ENCODE measurements at regions not wholly inside any gene's neighbourhood (a gene's known extent, or its start where the extent isn't known, plus 50 kb on each side); places are given as distances from the start of the nearest gene placed in this dataset.

DNA sequence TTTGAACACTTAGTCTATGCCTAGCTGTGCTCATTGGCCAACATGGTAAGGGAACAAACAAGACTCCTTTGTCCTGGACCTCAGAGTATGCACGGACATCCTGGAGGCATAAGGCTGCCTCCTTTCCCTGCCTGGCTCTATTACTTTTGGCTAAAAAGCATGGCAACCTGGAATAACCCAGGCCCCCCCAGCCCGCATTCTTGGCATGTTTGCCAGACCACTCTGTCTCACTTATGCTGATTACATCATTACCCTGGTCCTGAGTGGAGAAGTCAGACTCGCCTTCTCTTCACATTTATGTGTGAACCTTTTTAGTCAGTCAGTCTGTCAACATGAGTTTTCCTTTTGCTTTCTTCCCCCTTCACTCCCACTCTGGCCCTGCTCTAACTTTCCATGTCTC, 58.0 kb upstream of the ELK3 start:
- Histone ChIP-seq H3K27me3 (replicated peaks; ENCODE audit: insufficient read depth, low read length) (no peaks in the 10 kb centered on the region), H3K36me3 (replicated peaks; ENCODE audit: insufficient read depth, low read length) (no peaks in the 10 kb centered on the region), H3K9me3 (replicated peaks; ENCODE audit: insufficient read depth, low read length) (no peaks in the 10 kb centered on the region), H3K4me1 (ENCODE audit: low read length) (no peaks in the 10 kb centered on the region), H4K20me1 (ENCODE audit: insufficient read depth, low read length) (no peaks in the 10 kb centered on the region), H3F3A (ENCODE audit: insufficient read depth, low read length) (no peaks in the 10 kb centered on the region), H3K79me2 (ENCODE audit: low read length) (no peaks in the 10 kb centered on the region), H3K4me2 (ENCODE audit: low read depth, low read length) (no peak overlapping the region), H3K27ac (ENCODE audit: low read length) (no peak overlapping the region), H3K9me2 (replicated peaks; ENCODE audit: insufficient read depth, low read length) (no peaks in the 10 kb centered on the region), H2AFZ (ENCODE audit: low read length) (no peak overlapping the region), H3K4me3 (ENCODE audit: low read length) (no peak overlapping the region), H3K9ac (ENCODE audit: low read length) (no peak overlapping the region)
- no peak for DNase-seq
- TF ChIP-seq, protein P1, sequence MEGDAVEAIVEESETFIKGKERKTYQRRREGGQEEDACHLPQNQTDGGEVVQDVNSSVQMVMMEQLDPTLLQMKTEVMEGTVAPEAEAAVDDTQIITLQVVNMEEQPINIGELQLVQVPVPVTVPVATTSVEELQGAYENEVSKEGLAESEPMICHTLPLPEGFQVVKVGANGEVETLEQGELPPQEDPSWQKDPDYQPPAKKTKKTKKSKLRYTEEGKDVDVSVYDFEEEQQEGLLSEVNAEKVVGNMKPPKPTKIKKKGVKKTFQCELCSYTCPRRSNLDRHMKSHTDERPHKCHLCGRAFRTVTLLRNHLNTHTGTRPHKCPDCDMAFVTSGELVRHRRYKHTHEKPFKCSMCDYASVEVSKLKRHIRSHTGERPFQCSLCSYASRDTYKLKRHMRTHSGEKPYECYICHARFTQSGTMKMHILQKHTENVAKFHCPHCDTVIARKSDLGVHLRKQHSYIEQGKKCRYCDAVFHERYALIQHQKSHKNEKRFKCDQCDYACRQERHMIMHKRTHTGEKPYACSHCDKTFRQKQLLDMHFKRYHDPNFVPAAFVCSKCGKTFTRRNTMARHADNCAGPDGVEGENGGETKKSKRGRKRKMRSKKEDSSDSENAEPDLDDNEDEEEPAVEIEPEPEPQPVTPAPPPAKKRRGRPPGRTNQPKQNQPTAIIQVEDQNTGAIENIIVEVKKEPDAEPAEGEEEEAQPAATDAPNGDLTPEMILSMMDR (IDR thresholded peaks at IDR 0.05; ENCODE audit: low read length) = no peak
- TF ChIP-seq EZH2 (optimal IDR thresholded peaks at IDR 0.05; ENCODE audit: low read depth, low read length) (no peak), EZH2phosphoT487 (IDR thresholded peaks at IDR 0.05; ENCODE audit: low read length) (no peak)

DNA sequence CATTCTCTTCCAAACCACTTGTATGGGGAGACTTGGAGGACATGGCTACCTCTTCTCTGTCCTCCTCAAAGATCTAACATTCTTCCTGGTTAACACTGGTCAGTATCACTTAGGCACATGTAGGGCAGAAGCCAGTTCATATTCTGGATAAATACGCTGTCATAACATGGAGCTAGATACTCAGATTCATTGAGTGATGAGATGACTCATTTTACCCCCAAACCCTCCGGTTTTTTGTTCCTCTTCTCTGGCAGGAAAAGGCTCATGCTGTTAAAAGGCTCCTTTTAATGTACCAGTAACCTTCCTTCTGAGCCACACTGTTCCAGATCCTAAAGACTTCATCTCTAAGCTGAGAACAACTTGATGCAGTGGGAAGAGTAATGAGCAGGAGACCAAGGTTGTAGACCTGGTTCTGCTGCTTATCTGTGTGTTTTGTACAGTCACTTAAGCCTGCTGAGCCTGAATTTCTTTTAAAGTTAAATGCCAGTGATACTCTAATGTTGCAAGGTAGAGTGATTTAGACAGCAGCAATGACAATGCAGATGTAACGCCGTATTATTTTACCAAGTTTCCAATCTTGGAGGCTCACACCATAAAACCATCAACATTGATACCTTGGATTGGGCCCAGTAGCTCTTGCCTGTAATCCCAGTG, 57.3 kb upstream of the ELK3 start:
- H2AFZ ChIP-seq (ENCODE audit: low read length) = no peak overlapping the region
- no peaks in the 10 kb centered on the region for H3K4me1 ChIP-seq (ENCODE audit: low read length)
- no peaks in the 10 kb centered on the region for H3K27me3 ChIP-seq (replicated peaks; ENCODE audit: insufficient read depth, low read length)
- no peaks in the 10 kb centered on the region for H3K9me3 ChIP-seq (replicated peaks; ENCODE audit: insufficient read depth, low read length)
- no peak overlapping the region for H3K4me2 ChIP-seq (ENCODE audit: low read depth, low read length)
- no peaks in the 10 kb centered on the region for H3K9me2 ChIP-seq (replicated peaks; ENCODE audit: insufficient read depth, low read length)
- H3K9ac ChIP-seq (ENCODE audit: low read length) = no peak overlapping the region
- H3K4me3 ChIP-seq (ENCODE audit: low read length) = no peak overlapping the region
- no peak for DNase-seq
- no peaks in the 10 kb centered on the region for H4K20me1 ChIP-seq (ENCODE audit: insufficient read depth, low read length)
- no peak overlapping the region for H3K27ac ChIP-seq (ENCODE audit: low read length)
- H3F3A ChIP-seq (ENCODE audit: insufficient read depth, low read length) = no peaks in the 10 kb centered on the region
- TF ChIP-seq EZH2 (optimal IDR thresholded peaks at IDR 0.05; ENCODE audit: low read depth, low read length) (no peak), EZH2phosphoT487 (IDR thresholded peaks at IDR 0.05; ENCODE audit: low read length) (no peak)
- TF ChIP-seq, protein P1 (IDR thresholded peaks at IDR 0.05; ENCODE audit: low read length) = no peak
- no peaks in the 10 kb centered on the region for H3K36me3 ChIP-seq (replicated peaks; ENCODE audit: insufficient read depth, low read length)
- H3K79me2 ChIP-seq (ENCODE audit: low read length) = no peaks in the 10 kb centered on the region

DNA sequence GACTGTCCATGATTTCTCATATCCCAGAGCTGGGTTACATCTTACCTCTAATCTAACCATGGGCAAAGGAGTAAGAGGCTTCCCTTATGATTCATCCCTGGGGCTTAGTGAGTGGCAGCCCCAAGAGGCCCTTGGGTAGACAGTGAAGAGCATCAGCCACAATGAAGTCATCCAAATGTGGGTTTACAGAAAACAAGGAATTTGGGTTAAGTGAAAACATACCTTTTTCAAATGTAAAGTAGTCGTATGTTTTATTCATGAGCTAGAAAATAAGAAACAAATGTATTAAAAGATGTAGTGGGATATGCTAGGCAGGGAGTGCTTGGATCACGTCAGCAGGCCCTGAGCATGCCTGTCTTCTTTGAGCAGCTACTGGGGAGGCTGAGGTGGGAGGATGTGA, 54.0 kb upstream of the ELK3 start:
- H3K9me3 ChIP-seq (replicated peaks; ENCODE audit: insufficient read depth, low read length) = no peaks in the 10 kb centered on the region
- H3K4me1 ChIP-seq (ENCODE audit: low read length) = no peaks in the 10 kb centered on the region
- H4K20me1 ChIP-seq (ENCODE audit: insufficient read depth, low read length) = no peaks in the 10 kb centered on the region
- no peaks in the 10 kb centered on the region for H3F3A ChIP-seq (ENCODE audit: insufficient read depth, low read length)
- H3K36me3 ChIP-seq (replicated peaks; ENCODE audit: insufficient read depth, low read length) = no peaks in the 10 kb centered on the region
- no peaks in the 10 kb centered on the region for H3K9me2 ChIP-seq (replicated peaks; ENCODE audit: insufficient read depth, low read length)
- TF ChIP-seq, protein P1 (IDR thresholded peaks at IDR 0.05; ENCODE audit: low read length) = no peak
- H3K79me2 ChIP-seq (ENCODE audit: low read length) = no peaks in the 10 kb centered on the region
- no peaks in the 10 kb centered on the region for H3K27me3 ChIP-seq (replicated peaks; ENCODE audit: insufficient read depth, low read length)
- no peak overlapping the region for H3K4me3 ChIP-seq (ENCODE audit: low read length)
- H3K4me2 ChIP-seq (ENCODE audit: low read depth, low read length) = no peak overlapping the region
- H2AFZ ChIP-seq (ENCODE audit: low read length) = no peak overlapping the region
- no peak overlapping the region for H3K27ac ChIP-seq (ENCODE audit: low read length)
- no peak for DNase-seq
- H3K9ac ChIP-seq (ENCODE audit: low read length) = no peak overlapping the region
